ENCODE measurements at regions not wholly inside any gene's neighbourhood (a gene's known extent, or its start where the extent isn't known, plus 50 kb on each side); places are given as distances from the start of the nearest gene placed in this dataset.

- DNase-seq (ENCODE audit: low spot score) (no peak), ATAC-seq (ENCODE audit: insufficient number of reproducible peaks, low FRiP score, low read depth) (no peak)
- H3K4me1 ChIP-seq (ENCODE audit: control insufficient read depth in 1 of 2, low read depth in 2 of 2): no peaks in the 10 kb centered on the region
- no peak overlapping the region for H3K4me3 ChIP-seq
- H3K27ac ChIP-seq: no peak overlapping the region
- no peak for TF ChIP-seq CTCF (IDR thresholded peaks at IDR 0.05)
- no peaks in the 10 kb centered on the region for H3K27me3 ChIP-seq (replicated peaks; ENCODE audit: insufficient read depth)
- no peaks in the 10 kb centered on the region for H3K9me3 ChIP-seq
- no peaks in the 10 kb centered on the region for H3K36me3 ChIP-seq
Observed at GRCh38 chr7:79666472-79666871, 213.0 kb upstream of the MAGI2 start.

GRCh38 chr7:79664884-79665676 is 211.6 kb upstream of the MAGI2 start:
- ATAC-seq (ENCODE audit: insufficient number of reproducible peaks, low FRiP score, low read depth): no peak
- TF ChIP-seq CTCF (IDR thresholded peaks at IDR 0.05): no peak
- Histone ChIP-seq H3K27me3 (replicated peaks; ENCODE audit: insufficient read depth) (no peaks in the 10 kb centered on the region), H3K36me3 (no peaks in the 10 kb centered on the region), H3K9me3 (no peaks in the 10 kb centered on the region), H3K4me1 (ENCODE audit: control insufficient read depth in 1 of 2, low read depth in 2 of 2) (no peaks in the 10 kb centered on the region), H3K27ac (no peak overlapping the region), H3K4me3 (no peak overlapping the region)
- DNase-seq (ENCODE audit: low spot score): no peak

- H3K4me1 ChIP-seq (ENCODE audit: control insufficient read depth in 1 of 2, low read depth in 2 of 2): no peaks in the 10 kb centered on the region
- no peak for TF ChIP-seq CTCF (IDR thresholded peaks at IDR 0.05)
- DNase-seq (ENCODE audit: low spot score) (no peak), ATAC-seq (ENCODE audit: insufficient number of reproducible peaks, low FRiP score, low read depth) (no peak)
- H3K27ac ChIP-seq: no peak overlapping the region
- H3K4me3 ChIP-seq: no peak overlapping the region
- H3K36me3 ChIP-seq: no peaks in the 10 kb centered on the region
- H3K9me3 ChIP-seq: no peaks in the 10 kb centered on the region
- no peaks in the 10 kb centered on the region for H3K27me3 ChIP-seq (replicated peaks; ENCODE audit: insufficient read depth)
Observed at GRCh38 chr7:79658304-79658703, 204.8 kb upstream of the MAGI2 start.

GRCh38 chr7:79653136-79653631 is 199.7 kb upstream of the MAGI2 start:
- no peaks in the 10 kb centered on the region for H3K27me3 ChIP-seq (replicated peaks; ENCODE audit: insufficient read depth)
- no peak overlapping the region for H3K4me3 ChIP-seq
- H3K36me3 ChIP-seq: no peaks in the 10 kb centered on the region
- ATAC-seq (ENCODE audit: insufficient number of reproducible peaks, low FRiP score, low read depth): no peak
- H3K27ac ChIP-seq: no peak overlapping the region
- DNase-seq (ENCODE audit: low spot score): no peak
- TF ChIP-seq CTCF (IDR thresholded peaks at IDR 0.05): no peak
- H3K4me1 ChIP-seq (ENCODE audit: control insufficient read depth in 1 of 2, low read depth in 2 of 2): no peaks in the 10 kb centered on the region
- H3K9me3 ChIP-seq: no peaks in the 10 kb centered on the region

GRCh38 chr7:79652619-79653018 is 199.2 kb upstream of the MAGI2 start:
- no peak overlapping the region for H3K4me3 ChIP-seq
- H3K27me3 ChIP-seq (replicated peaks; ENCODE audit: insufficient read depth): no peaks in the 10 kb centered on the region
- H3K27ac ChIP-seq: no peak overlapping the region
- no peak for TF ChIP-seq CTCF (IDR thresholded peaks at IDR 0.05)
- ATAC-seq (ENCODE audit: insufficient number of reproducible peaks, low FRiP score, low read depth) (no peak), DNase-seq (ENCODE audit: low spot score) (no peak)
- H3K36me3 ChIP-seq: no peaks in the 10 kb centered on the region
- H3K9me3 ChIP-seq: no peaks in the 10 kb centered on the region
- H3K4me1 ChIP-seq (ENCODE audit: control insufficient read depth in 1 of 2, low read depth in 2 of 2): no peaks in the 10 kb centered on the region

Data from thoracic aorta (tissue), 2 donors.